ENCODE measurements at regions not wholly inside any gene's neighbourhood (a gene's known extent, or its start where the extent isn't known, plus 50 kb on each side); places are given as distances from the start of the nearest gene placed in this dataset.

DNA sequence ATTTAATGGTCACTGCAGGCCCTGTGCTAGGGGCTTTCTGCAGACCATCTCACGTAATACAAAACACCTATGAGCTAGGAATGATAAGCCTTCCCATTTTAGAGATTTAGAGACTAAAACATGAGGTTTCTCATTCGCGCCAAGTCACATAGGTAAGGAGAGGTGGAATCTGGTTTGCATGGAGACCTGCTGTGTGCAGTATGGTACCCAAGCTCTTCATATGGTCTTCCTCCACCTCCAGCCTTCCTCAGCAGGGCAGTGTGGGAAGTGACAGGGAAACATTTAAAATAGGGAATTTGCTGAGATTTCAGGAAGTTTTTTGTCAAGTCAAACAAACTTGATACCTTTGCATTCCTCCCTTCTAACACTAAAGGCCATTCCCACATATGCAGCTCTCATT lies 337.6 kb downstream of the IL20RB start:
- Histone ChIP-seq H3K4me1 (ENCODE audit: control insufficient read depth, insufficient read depth, low read length) (no peaks in the 10 kb centered on the region), H3K36me3 (ENCODE audit: control insufficient read depth, insufficient read depth, low read length) (no peaks in the 10 kb centered on the region), H3K27ac (ENCODE audit: low read length) (no peak overlapping the region), H3K4me3 (ENCODE audit: low read length) (no peak overlapping the region), H3K27me3 (ENCODE audit: control insufficient read depth, insufficient read depth, low read length) (no peaks in the 10 kb centered on the region), H3K9me3 (ENCODE audit: control insufficient read depth, low read depth, low read length) (no peaks in the 10 kb centered on the region)
- no CpG with 5 or more reads among the region's 3 CpGs for WGBS (ENCODE audit: insufficient coverage, low lambda C conversion rate)
- no peak for DNase-seq

DNA sequence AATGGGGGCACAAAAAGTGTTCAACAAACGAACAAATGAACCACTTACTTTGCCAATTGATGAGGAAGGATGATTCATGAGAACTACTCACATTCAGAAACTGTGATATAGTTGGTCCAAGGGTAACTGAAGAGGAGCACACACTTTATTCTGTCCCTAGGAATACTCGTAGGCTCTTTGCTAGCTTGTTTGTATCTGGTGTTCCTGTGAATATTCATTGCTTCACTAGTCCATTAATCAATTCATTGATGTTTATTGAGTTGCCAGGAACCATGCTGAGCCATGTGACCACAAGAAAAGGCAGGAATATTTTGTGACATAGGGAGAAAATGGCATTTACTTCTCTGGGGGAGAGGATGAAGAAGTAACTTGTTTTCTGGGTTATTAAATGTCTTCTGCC lies 338.3 kb downstream of the IL20RB start:
- Histone ChIP-seq H3K27ac (ENCODE audit: low read length) (no peak overlapping the region), H3K27me3 (ENCODE audit: control insufficient read depth, insufficient read depth, low read length) (no peaks in the 10 kb centered on the region), H3K4me1 (ENCODE audit: control insufficient read depth, insufficient read depth, low read length) (no peaks in the 10 kb centered on the region), H3K9me3 (ENCODE audit: control insufficient read depth, low read depth, low read length) (no peaks in the 10 kb centered on the region), H3K4me3 (ENCODE audit: low read length) (no peak overlapping the region), H3K36me3 (ENCODE audit: control insufficient read depth, insufficient read depth, low read length) (no peaks in the 10 kb centered on the region)
- DNase-seq, result peak in 1 of 2 donors; percentile 4
- no CpG with 5 or more reads among the region's 2 CpGs for WGBS (ENCODE audit: insufficient coverage, low lambda C conversion rate)

DNA sequence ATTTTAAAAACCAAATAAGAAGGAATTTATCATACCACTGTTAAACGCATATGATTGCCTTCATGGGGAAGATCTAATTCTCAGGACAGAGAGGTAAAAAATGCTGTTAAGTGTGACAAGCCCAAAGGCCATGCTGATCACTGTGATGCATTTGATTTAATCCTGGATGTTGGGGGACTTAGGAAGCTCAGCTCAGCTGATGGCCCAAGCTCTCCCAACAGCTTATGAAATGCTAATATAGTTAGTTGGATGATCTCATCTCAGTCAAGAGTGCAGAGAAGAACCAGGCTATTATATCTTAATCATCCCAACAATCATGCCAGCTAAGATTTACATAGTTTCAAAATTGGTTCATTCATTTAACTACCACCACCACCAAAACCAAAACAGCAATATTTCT lies 340.0 kb downstream of the IL20RB start:
- Histone ChIP-seq H3K27me3 (ENCODE audit: control insufficient read depth, insufficient read depth, low read length) (no peaks in the 10 kb centered on the region), H3K4me1 (ENCODE audit: control insufficient read depth, insufficient read depth, low read length) (no peaks in the 10 kb centered on the region), H3K4me3 (ENCODE audit: low read length) (no peak overlapping the region), H3K27ac (ENCODE audit: low read length) (no peak overlapping the region), H3K9me3 (ENCODE audit: control insufficient read depth, low read depth, low read length) (no peaks in the 10 kb centered on the region), H3K36me3 (ENCODE audit: control insufficient read depth, insufficient read depth, low read length) (no peaks in the 10 kb centered on the region)
- 80% methylated on average over 1 of the region's 1 CpG for WGBS (ENCODE audit: insufficient coverage, low lambda C conversion rate)
- DNase-seq, result no peak

DNA sequence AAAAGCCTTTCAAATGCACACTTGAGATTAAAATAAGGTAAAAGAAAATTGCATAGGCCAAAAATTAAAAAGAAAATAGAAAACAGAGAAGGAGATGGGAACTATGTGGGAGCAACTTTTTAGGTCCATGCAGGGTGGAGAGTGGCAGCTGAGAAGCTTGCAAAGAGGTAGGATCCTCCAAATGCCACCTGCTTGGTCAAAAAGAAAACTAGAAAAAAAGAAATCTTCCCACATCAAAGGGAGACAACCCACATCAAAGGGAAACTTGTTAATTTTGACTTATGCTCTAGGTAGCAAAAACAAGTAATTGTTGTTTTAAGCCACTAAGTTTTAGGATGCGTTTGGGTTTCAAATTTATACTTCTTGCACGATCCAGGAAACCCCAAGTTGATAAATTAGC lies 342.9 kb downstream of the IL20RB start:
- 80% methylated on average over 1 of the region's 2 CpGs for WGBS (ENCODE audit: insufficient coverage, low lambda C conversion rate)
- DNase-seq, result no peak
- Histone ChIP-seq H3K27me3 (ENCODE audit: control insufficient read depth, insufficient read depth, low read length) (no peaks in the 10 kb centered on the region), H3K27ac (ENCODE audit: low read length) (no peak overlapping the region), H3K9me3 (ENCODE audit: control insufficient read depth, low read depth, low read length) (no peaks in the 10 kb centered on the region), H3K4me3 (ENCODE audit: low read length) (no peak overlapping the region), H3K4me1 (ENCODE audit: control insufficient read depth, insufficient read depth, low read length) (no peaks in the 10 kb centered on the region), H3K36me3 (ENCODE audit: control insufficient read depth, insufficient read depth, low read length) (no peaks in the 10 kb centered on the region)

DNA sequence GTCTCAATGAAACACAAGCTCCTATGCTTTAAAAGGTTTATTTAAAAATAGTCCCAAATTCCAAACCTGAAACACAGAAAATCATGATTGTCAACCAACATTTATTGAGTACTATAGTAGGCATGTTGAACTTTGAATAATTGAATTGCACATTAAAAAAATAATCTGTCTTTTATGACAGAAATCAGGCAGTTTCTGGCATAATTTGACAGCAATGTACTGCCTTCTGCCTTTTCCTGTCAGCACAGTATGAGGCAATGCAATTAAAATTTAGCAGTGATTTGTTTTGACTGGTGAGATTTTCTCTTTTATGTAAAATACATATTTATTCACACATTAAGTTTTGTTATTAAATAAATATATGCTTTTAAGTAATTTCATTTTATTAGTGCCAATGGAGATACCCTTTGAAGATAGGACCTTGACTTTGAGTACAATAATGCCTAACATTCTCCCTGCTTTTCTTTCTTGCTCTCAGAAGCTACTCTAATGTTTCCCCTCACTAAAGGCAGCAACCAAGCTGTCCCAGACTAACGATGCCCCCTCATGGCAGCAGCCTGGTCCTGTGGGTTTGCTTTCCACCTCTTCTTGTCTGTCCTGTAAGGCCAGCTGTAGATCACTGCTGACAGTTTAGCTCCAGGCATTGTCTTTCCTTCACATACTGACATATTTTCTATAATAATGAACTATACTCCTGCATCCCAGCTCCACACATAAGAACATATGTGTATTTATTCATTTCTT lies 346.7 kb downstream of the IL20RB start:
- no CpG with 5 or more reads among the region's 1 CpG for WGBS (ENCODE audit: insufficient coverage, low lambda C conversion rate)
- Histone ChIP-seq H3K9me3 (ENCODE audit: control insufficient read depth, low read depth, low read length) (no peaks in the 10 kb centered on the region), H3K4me1 (ENCODE audit: control insufficient read depth, insufficient read depth, low read length) (no peaks in the 10 kb centered on the region), H3K27me3 (ENCODE audit: control insufficient read depth, insufficient read depth, low read length) (no peaks in the 10 kb centered on the region), H3K4me3 (ENCODE audit: low read length) (no peak overlapping the region), H3K27ac (ENCODE audit: low read length) (no peak overlapping the region), H3K36me3 (ENCODE audit: control insufficient read depth, insufficient read depth, low read length) (no peaks in the 10 kb centered on the region)
- no peak for DNase-seq

DNA sequence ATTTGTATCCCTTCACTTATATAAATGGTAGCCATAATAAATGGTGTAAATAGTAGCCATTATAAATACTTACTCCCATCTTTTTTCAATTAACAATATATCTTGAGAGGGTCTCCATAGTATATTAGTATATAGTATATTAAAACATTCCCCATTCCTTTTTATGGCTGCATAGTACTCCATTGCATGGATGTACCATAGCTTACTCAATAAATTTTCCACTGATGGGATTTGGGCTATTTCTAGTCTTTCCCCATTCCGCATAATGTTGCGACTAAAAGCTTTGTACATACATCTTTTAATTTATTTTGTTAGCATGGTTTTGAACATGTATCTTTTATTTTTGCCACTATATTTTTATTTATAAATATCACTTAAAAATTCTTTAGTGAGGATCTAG lies 366.3 kb downstream of the IL20RB start:
- DNase-seq, result no peak
- H3K36me3 ChIP-seq (ENCODE audit: control insufficient read depth, insufficient read depth, low read length), result no peaks in the 10 kb centered on the region
- H3K27ac ChIP-seq (ENCODE audit: low read length), result no peak overlapping the region
- peaks cover 3% of the 10 kb centered on the region for H3K9me3 ChIP-seq (ENCODE audit: control insufficient read depth, low read depth, low read length)
- H3K27me3 ChIP-seq (ENCODE audit: control insufficient read depth, insufficient read depth, low read length), result no peaks in the 10 kb centered on the region
- no peaks in the 10 kb centered on the region for H3K4me1 ChIP-seq (ENCODE audit: control insufficient read depth, insufficient read depth, low read length)
- 94% methylated on average over 2 of the region's 2 CpGs for WGBS (ENCODE audit: insufficient coverage, low lambda C conversion rate)
- H3K4me3 ChIP-seq (ENCODE audit: low read length), result no peak overlapping the region

DNA sequence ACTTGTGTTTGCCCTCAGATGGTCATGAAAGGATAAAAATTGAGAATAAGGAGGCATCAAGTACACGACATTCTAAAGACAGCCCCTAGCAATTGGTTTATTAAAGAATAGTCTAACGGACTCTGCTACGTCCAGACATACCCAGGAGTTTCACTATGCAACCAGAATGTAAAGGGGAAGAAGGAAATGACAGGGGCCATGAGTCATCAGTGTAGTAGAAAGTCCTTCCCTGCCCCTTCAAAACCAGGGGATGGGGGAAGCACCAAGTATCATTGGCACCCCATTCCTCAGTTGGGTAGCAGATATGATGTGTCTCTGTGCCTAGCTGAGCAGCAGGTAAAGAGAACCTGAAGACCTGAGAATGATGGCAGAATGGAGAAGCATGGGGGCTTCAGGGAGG lies 367.4 kb downstream of the IL20RB start:
- Histone ChIP-seq H3K4me1 (ENCODE audit: control insufficient read depth, insufficient read depth, low read length) (no peaks in the 10 kb centered on the region), H3K9me3 (ENCODE audit: control insufficient read depth, low read depth, low read length) (no peaks in the 10 kb centered on the region), H3K27ac (ENCODE audit: low read length) (no peak overlapping the region), H3K27me3 (ENCODE audit: control insufficient read depth, insufficient read depth, low read length) (no peaks in the 10 kb centered on the region), H3K4me3 (ENCODE audit: low read length) (no peak overlapping the region), H3K36me3 (ENCODE audit: control insufficient read depth, insufficient read depth, low read length) (no peaks in the 10 kb centered on the region)
- no peak for DNase-seq
- 83% methylated on average over 2 of the region's 3 CpGs for WGBS (ENCODE audit: insufficient coverage, low lambda C conversion rate)

DNA sequence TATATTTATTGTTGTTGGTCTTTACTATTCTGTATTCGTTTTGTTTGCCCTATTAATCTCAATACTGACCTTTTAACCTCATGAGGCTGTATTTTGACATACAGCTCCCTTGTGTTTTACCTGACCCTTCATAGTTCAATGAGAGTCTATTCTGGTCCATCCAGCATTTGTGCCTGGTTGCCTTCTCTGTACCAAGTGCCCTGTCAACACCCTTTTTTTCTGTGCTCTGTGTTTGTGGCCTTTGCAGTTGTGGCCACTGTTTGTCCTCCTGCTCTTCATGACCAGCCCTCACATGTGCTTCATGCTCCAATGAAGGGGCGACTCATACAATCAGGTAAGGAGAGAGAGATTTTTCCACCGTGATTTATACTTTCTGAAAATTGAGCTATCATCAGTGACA lies 368.2 kb downstream of the IL20RB start:
- no peak overlapping the region for H3K27ac ChIP-seq (ENCODE audit: low read length)
- H3K9me3 ChIP-seq (ENCODE audit: control insufficient read depth, low read depth, low read length), result no peaks in the 10 kb centered on the region
- H3K4me3 ChIP-seq (ENCODE audit: low read length), result no peak overlapping the region
- H3K4me1 ChIP-seq (ENCODE audit: control insufficient read depth, insufficient read depth, low read length), result no peaks in the 10 kb centered on the region
- no peaks in the 10 kb centered on the region for H3K36me3 ChIP-seq (ENCODE audit: control insufficient read depth, insufficient read depth, low read length)
- H3K27me3 ChIP-seq (ENCODE audit: control insufficient read depth, insufficient read depth, low read length), result no peaks in the 10 kb centered on the region
- 20% methylated on average over 1 of the region's 3 CpGs for WGBS (ENCODE audit: insufficient coverage, low lambda C conversion rate)
- no peak for DNase-seq

DNA sequence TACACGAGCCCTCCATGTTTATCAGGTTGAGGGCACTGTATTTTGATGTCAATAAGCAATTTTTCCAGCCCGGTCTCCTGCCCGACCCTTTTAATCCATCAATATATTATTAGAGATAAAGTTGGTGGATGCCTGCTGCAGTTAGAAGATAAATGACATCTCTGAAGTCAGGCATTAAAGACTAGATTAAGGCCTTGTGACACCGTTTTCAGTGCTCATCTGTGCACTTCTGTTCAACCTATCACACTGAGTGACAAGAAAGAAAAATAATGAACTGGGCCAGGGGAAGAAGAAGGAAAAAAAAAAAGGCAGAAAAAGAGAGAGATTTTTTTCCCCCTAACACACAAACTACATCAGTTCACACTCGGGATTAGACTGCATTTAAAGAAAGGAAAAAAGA lies 371.8 kb downstream of the IL20RB start:
- Histone ChIP-seq H3K9me3 (ENCODE audit: control insufficient read depth, low read depth, low read length) (no peaks in the 10 kb centered on the region), H3K4me1 (ENCODE audit: control insufficient read depth, insufficient read depth, low read length) (no peaks in the 10 kb centered on the region), H3K27ac (ENCODE audit: low read length) (no peak overlapping the region), H3K27me3 (ENCODE audit: control insufficient read depth, insufficient read depth, low read length) (no peaks in the 10 kb centered on the region), H3K4me3 (ENCODE audit: low read length) (no peak overlapping the region), H3K36me3 (ENCODE audit: control insufficient read depth, insufficient read depth, low read length) (no peaks in the 10 kb centered on the region)
- DNase-seq, result no peak
- 64% methylated on average over 2 of the region's 5 CpGs for WGBS (ENCODE audit: insufficient coverage, low lambda C conversion rate)

DNA sequence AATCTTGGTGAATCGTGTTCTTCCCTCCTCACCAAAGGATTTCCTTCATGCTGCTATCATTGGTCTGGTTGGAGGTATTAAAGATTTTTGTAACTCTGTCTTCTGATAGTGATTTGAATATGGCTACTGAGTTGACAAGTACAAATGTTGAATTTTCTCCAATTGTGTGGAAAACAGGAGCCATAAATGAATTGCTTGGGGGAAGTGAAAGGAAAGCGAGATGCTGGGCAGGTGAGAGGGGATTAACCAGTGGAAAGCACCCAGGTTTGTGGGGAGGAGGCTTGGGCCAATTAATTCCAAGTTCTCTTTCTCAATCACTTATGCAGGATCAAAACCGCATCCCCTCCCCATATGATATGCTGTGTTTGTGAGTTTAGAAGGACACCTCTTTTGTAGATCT lies 372.5 kb downstream of the IL20RB start:
- Histone ChIP-seq H3K27ac (ENCODE audit: low read length) (no peak overlapping the region), H3K4me3 (ENCODE audit: low read length) (no peak overlapping the region), H3K4me1 (ENCODE audit: control insufficient read depth, insufficient read depth, low read length) (no peaks in the 10 kb centered on the region), H3K9me3 (ENCODE audit: control insufficient read depth, low read depth, low read length) (no peaks in the 10 kb centered on the region), H3K36me3 (ENCODE audit: control insufficient read depth, insufficient read depth, low read length) (no peaks in the 10 kb centered on the region), H3K27me3 (ENCODE audit: control insufficient read depth, insufficient read depth, low read length) (no peaks in the 10 kb centered on the region)
- whole genome bisulfite sequencing (ENCODE audit: insufficient coverage, low lambda C conversion rate), result no CpG with 5 or more reads among the region's 3 CpGs
- DNase-seq, result no peak

DNA sequence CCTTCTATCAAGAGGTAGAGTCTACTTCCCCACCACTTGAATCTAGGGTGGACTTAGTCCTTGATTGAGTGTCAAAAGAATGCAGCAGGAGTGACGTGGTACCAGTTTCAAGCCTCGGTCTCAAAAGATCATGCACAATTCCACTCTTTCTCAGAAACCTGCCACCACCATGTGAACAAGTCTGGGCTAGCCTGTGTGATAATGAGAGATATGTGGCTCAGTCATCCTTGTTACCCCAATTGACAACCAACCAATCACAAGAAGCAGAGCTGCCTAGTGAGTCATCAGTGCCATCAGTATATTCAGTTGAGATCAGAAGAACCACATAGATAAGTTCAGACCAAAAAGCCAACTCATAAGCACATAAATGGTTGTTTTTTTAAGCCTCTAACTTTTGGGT lies 374.5 kb downstream of the IL20RB start:
- H3K36me3 ChIP-seq (ENCODE audit: control insufficient read depth, insufficient read depth, low read length), result no peaks in the 10 kb centered on the region
- no peak overlapping the region for H3K27ac ChIP-seq (ENCODE audit: low read length)
- no peaks in the 10 kb centered on the region for H3K27me3 ChIP-seq (ENCODE audit: control insufficient read depth, insufficient read depth, low read length)
- no CpG with 5 or more reads among the region's 2 CpGs for WGBS (ENCODE audit: insufficient coverage, low lambda C conversion rate)
- H3K9me3 ChIP-seq (ENCODE audit: control insufficient read depth, low read depth, low read length), result no peaks in the 10 kb centered on the region
- H3K4me3 ChIP-seq (ENCODE audit: low read length), result no peak overlapping the region
- DNase-seq, result no peak
- no peaks in the 10 kb centered on the region for H3K4me1 ChIP-seq (ENCODE audit: control insufficient read depth, insufficient read depth, low read length)

Measured in large intestine (tissue), 3 donors.